ENCODE measurements at regions not wholly inside any gene's neighbourhood (a gene's known extent, or its start where the extent isn't known, plus 50 kb on each side); places are given as distances from the start of the nearest gene placed in this dataset.
"Not testable (repeated sequence)": the region's sequence is repeated elsewhere in the genome, so short reads cannot be mapped to it uniquely, and the experiment has no call there.

DNA sequence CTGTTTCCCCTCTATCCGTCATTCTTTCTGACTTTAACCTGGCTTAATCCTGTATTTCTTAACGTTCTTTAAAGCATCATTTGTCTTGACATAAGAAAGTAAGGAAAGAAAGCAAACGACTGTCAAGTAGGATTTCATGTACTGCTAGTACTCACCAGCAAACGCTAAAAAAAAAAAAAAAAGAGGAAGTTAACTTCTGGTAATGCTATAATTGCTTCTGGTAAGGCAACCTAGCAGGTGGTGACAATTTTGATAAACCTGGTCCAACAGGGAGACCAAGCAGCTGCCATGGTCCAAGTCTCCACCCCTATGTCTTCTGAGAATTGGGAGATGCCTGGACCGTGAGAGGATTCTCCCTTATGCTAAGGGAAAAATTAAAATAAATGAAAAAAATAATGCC, 306.6 kb downstream of the DAD1 start:
- Mint-ChIP-seq H3K4me3 (ENCODE audit: unreplicated experiment) (no peak overlapping the region), H3K27ac (ENCODE audit: unreplicated experiment) (no peak overlapping the region), H3K36me3 (ENCODE audit: low read depth, unreplicated experiment) (no peaks in the 10 kb centered on the region), H3K27me3 (ENCODE audit: unreplicated experiment) (no peaks in the 10 kb centered on the region), H3K4me1 (ENCODE audit: unreplicated experiment) (no peaks in the 10 kb centered on the region), H3K9me3 (ENCODE audit: unreplicated experiment) (no peaks in the 10 kb centered on the region)
- TF ChIP-seq, protein P1, sequence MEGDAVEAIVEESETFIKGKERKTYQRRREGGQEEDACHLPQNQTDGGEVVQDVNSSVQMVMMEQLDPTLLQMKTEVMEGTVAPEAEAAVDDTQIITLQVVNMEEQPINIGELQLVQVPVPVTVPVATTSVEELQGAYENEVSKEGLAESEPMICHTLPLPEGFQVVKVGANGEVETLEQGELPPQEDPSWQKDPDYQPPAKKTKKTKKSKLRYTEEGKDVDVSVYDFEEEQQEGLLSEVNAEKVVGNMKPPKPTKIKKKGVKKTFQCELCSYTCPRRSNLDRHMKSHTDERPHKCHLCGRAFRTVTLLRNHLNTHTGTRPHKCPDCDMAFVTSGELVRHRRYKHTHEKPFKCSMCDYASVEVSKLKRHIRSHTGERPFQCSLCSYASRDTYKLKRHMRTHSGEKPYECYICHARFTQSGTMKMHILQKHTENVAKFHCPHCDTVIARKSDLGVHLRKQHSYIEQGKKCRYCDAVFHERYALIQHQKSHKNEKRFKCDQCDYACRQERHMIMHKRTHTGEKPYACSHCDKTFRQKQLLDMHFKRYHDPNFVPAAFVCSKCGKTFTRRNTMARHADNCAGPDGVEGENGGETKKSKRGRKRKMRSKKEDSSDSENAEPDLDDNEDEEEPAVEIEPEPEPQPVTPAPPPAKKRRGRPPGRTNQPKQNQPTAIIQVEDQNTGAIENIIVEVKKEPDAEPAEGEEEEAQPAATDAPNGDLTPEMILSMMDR (IDR thresholded peaks at IDR 0.05; ENCODE audit: unreplicated experiment), result no peak
- no peak for DNase-seq (ENCODE audit: low spot score)

DNA sequence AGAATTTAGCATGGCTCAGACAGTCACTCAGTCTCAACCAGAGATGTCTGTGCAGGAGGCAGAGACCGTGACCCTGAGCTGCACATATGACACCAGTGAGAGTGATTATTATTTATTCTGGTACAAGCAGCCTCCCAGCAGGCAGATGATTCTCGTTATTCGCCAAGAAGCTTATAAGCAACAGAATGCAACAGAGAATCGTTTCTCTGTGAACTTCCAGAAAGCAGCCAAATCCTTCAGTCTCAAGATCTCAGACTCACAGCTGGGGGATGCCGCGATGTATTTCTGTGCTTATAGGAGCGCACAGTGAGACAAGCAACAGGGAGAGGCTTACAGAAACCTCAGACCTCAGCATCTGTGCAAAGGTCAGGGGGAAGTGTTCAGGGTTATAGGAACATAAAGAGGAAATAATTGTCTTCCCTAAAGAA, 307.6 kb downstream of the DAD1 start:
- not testable (repeated sequence) for H3K27me3 Mint-ChIP-seq (ENCODE audit: unreplicated experiment); H3K4me3 Mint-ChIP-seq (ENCODE audit: unreplicated experiment); H3K27ac Mint-ChIP-seq (ENCODE audit: unreplicated experiment); H3K36me3 Mint-ChIP-seq (ENCODE audit: low read depth, unreplicated experiment); DNase-seq (ENCODE audit: low spot score); H3K4me1 Mint-ChIP-seq (ENCODE audit: unreplicated experiment); H3K9me3 Mint-ChIP-seq (ENCODE audit: unreplicated experiment)

DNA sequence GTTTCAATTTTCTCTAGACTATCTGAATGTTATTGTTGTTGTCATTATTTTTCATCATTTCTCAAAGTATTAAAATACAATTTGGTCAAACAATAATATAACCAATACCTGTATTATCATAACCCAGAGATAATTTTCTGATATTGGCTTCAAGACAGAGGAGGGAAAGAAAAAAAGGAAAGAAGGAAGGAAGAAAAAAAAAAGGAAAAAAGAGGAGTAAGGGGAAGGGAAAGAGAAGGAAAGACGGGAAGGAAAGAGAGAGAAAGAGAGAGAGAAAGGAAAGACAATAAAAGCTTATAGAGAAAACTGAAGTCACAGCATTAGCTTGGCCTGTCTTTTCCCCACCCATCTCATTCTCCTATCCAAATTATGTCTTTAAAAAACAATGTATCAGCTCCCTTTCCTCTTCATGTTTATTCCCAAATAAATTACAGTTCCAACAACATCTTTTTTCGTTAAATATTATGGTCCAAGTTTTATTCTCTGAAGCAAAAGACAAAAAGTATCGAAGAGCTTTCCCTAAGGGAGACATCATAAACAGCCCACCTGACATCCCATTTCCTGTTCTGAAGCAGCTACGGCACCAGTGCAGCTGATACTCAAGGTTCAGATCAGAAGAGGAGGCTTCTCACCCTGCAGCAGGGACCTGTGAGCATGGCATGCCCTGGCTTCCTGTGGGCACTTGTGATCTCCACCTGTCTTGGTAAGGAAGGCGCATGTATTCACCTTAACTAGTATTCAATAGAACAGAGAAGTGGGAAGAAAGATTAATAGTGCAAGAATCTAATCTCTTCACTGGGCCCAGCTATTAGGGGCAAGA, 308.3 kb downstream of the DAD1 start:
- Mint-ChIP-seq H3K4me3 (ENCODE audit: unreplicated experiment) (no peak overlapping the region), H3K9me3 (ENCODE audit: unreplicated experiment) (no peaks in the 10 kb centered on the region), H3K27me3 (ENCODE audit: unreplicated experiment) (no peaks in the 10 kb centered on the region), H3K27ac (ENCODE audit: unreplicated experiment) (no peak overlapping the region), H3K4me1 (ENCODE audit: unreplicated experiment) (peaks cover 2% of the 10 kb centered on the region), H3K36me3 (ENCODE audit: low read depth, unreplicated experiment) (no peaks in the 10 kb centered on the region)
- DNase-seq (ENCODE audit: low spot score), result no peak
- TF ChIP-seq, protein P1 (IDR thresholded peaks at IDR 0.05; ENCODE audit: unreplicated experiment), result no peak

DNA sequence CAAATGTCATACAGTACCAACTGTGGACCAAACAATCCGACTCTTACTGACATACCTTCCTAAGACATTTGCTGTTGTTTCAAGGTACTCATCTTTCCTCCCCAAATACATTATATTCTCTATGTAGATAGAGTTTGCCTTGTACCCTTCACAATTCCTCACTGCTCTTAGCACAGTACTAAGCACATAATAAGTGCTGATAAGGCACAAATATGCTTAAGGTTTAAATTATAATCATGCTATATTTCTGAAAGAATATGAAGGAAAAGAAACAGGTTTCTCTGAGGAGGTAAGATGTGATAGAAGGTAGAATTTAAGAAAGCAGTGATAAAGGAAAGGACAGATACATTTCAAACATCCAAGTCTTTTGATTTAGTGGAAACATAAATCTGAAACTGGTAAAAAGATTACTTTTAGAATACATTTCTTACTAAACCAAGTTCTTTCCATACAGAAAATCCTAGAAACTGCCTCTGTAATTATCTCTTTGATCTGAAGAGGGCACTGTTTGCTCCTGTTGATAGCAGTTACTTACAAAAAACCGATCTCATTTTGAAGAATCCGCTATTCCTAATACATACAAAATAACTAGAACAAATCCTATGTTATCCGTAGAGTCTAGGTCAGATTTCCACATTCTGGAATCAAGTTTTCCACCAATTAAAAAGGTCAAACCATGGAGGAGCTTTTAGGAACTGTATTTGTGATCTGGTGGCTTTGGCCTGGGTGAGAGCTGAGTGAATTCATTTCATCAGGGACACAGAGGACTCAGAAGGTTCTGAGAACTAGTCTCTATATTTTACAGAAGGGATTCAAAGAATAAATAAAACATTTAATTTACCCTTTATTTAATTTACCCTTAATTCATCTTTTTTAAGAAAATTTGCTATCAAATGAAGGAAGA, 311.9 kb downstream of the DAD1 start:
- no peak overlapping the region for H3K4me3 Mint-ChIP-seq (ENCODE audit: unreplicated experiment)
- no peaks in the 10 kb centered on the region for H3K27me3 Mint-ChIP-seq (ENCODE audit: unreplicated experiment)
- TF ChIP-seq, protein P1 (IDR thresholded peaks at IDR 0.05; ENCODE audit: unreplicated experiment), result peak; percentile 68
- H3K27ac Mint-ChIP-seq (ENCODE audit: unreplicated experiment), result no peak overlapping the region
- no peaks in the 10 kb centered on the region for H3K36me3 Mint-ChIP-seq (ENCODE audit: low read depth, unreplicated experiment)
- peaks cover 2% of the 10 kb centered on the region for H3K4me1 Mint-ChIP-seq (ENCODE audit: unreplicated experiment)
- no peaks in the 10 kb centered on the region for H3K9me3 Mint-ChIP-seq (ENCODE audit: unreplicated experiment)
- DNase-seq (ENCODE audit: low spot score), result no peak

DNA sequence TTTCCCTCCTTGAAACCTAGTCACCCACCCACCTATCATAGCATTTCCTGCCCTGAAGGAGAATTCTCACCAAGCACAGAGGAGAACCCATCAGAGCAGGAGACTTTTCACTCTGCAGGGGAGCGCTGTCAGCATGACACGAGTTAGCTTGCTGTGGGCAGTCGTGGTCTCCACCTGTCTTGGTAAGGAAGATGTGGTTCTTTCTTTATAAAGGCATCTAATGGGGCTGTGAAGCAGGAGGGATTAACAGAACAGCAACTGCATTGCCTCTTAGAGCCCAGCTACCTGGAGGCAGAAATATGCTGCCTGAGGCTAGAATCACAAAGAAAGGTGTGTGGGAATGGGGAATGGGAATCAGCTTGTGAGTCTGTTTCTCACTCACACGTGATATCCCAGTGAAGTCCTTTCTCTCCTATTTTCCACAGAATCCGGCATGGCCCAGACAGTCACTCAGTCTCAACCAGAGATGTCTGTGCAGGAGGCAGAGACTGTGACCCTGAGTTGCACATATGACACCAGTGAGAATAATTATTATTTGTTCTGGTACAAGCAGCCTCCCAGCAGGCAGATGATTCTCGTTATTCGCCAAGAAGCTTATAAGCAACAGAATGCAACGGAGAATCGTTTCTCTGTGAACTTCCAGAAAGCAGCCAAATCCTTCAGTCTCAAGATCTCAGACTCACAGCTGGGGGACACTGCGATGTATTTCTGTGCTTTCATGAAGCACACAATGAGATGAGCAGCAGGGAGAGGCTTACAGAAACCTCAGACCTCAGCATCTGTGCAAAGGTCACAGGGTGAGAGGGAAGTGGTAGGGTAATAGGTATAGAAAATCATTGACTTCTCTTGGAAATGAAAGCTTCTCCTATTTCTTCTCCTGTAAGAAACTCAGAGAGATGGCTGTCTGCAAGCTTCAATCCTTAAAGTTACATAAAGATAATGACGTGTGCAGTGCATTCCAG, 316.9 kb downstream of the DAD1 start:
- no peak overlapping the region for H3K4me3 Mint-ChIP-seq (ENCODE audit: unreplicated experiment)
- H3K27me3 Mint-ChIP-seq (ENCODE audit: unreplicated experiment), result no peaks in the 10 kb centered on the region
- H3K36me3 Mint-ChIP-seq (ENCODE audit: low read depth, unreplicated experiment), result no peaks in the 10 kb centered on the region
- no peak overlapping the region for H3K27ac Mint-ChIP-seq (ENCODE audit: unreplicated experiment)
- H3K4me1 Mint-ChIP-seq (ENCODE audit: unreplicated experiment), result peaks cover 2% of the 10 kb centered on the region
- no peak for DNase-seq (ENCODE audit: low spot score)
- TF ChIP-seq, protein P1 (IDR thresholded peaks at IDR 0.05; ENCODE audit: unreplicated experiment), result no peak
- H3K9me3 Mint-ChIP-seq (ENCODE audit: unreplicated experiment), result no peaks in the 10 kb centered on the region
